K562 (cell line): ENCODE measurements at regions not wholly inside any gene's neighbourhood (a gene's known extent, or its start where the extent isn't known, plus 50 kb on each side); places are given as distances from the start of the nearest gene placed in this dataset.

Experiments used
- ATAC-seq: fragments of 200-7000 bp; cut with Tn5 transposase; 3 replicates; pipeline ENCODE4 v1.9.1; 2020; ENCODE audit warnings: moderate library complexity
- BruUV-seq: library from RNA; stranded (reverse); fragments of 400-500 nt; replicated peaks from 2 replicates; lab custom pipeline; 2021; lab: Mats Ljungman, UMichigan
- CTCF ChIA-PET: fragments of 300-600 bp; formaldehyde crosslinking; extraction: SDS; loops from one replicate; lab custom pipeline; 2021; ENCODE audit warnings: low intra/inter-chr PET ratio; lab: Yijun Ruan, JAX
- POLR2A ChIA-PET: fragments of 300-600, 350-650 bp; sonication (Branson Sonifier 250); formaldehyde crosslinking; extraction: SDS; loops from one replicate; lab custom pipeline; 2021; ENCODE audit warnings: antibody characterized with exemption, inconsistent platforms; lab: Yijun Ruan, JAX
- DNase-seq, 4 experiments: peaks; one replicate each; pipeline versions ENCODE4 v3.0.0 to v3.0.0-alpha.2; 2011 to 2018; ENCODE audit warnings: low spot score in 3 of 4, mixed read lengths in 3 of 4; ENCODE audit errors: extremely low read depth in 1 of 4
- FAIRE-seq: peaks from 2 replicates; lab custom pipeline; 2011; peaks lifted over from hg19 to GRCh38; lab: Jason Lieb, UNC
- H2AFZ ChIP-seq: 2 replicates; pipeline ENCODE4 v1.6.0; 2011; ENCODE audit warnings: low read depth, low read length, control low read depth, inconsistent platforms
- H3K27ac ChIP-seq: fragments of 200-600 bp; 3 replicates; pipeline ENCODE4 v1.8.0; 2011; ENCODE audit warnings: low read depth, mild to moderate bottlenecking, control low read depth, inconsistent platforms, low read length, moderate library complexity, mixed read lengths; ENCODE audit errors: extremely low read depth
- H3K27me3 ChIP-seq, 2 experiments: fragments of 300-600 bp in 1 of 2; 2 replicates in 1 of 2; 3 replicates in 1 of 2; pipeline versions ENCODE4 v1.6.0 to v1.8.0; 2011; ENCODE audit warnings: inconsistent platforms in 2 of 2, low read length in 2 of 2, mild to moderate bottlenecking in 1 of 2, mixed read lengths in 1 of 2, moderate library complexity in 1 of 2; ENCODE audit not compliant: control insufficient read depth in 2 of 2, insufficient read depth in 2 of 2
- H3K36me3 ChIP-seq: fragments of 300-600 bp; 3 replicates; pipeline ENCODE4 v1.8.0; 2011; ENCODE audit warnings: mild to moderate bottlenecking, low read length, inconsistent platforms; ENCODE audit not compliant: control insufficient read depth, insufficient read depth
- H3K4me1 ChIP-seq, 2 experiments: fragments of 200-600 bp in 1 of 2; replicated peaks in 1 of 2; 2 replicates in 1 of 2; 3 replicates in 1 of 2; pipeline versions ENCODE4 v1.5.1 to v1.8.0; 2011; ENCODE audit warnings: inconsistent platforms in 2 of 2, low read length in 2 of 2, mild to moderate bottlenecking in 1 of 2, mixed read lengths in 1 of 2, moderate library complexity in 1 of 2; ENCODE audit not compliant: control insufficient read depth in 2 of 2, insufficient read depth in 2 of 2
- H3K4me2 ChIP-seq: 2 replicates; pipeline ENCODE4 v1.6.1; 2011; ENCODE audit warnings: low read length, control low read depth, inconsistent platforms, mixed read lengths; ENCODE audit not compliant: insufficient read depth
- H3K4me3 ChIP-seq: fragments of 200-600 bp; sonication (generic), shearing (Covaris generic); 2 replicates; pipeline ENCODE4 v1.5.1; 2016; ENCODE audit warnings: control low read depth, inconsistent platforms
- H3K79me2 ChIP-seq: fragments of 200-600 bp; 3 replicates; pipeline ENCODE4 v1.8.0; 2011; ENCODE audit warnings: low read length, inconsistent platforms; ENCODE audit not compliant: control insufficient read depth, insufficient read depth
- H3K9ac ChIP-seq, 2 experiments: 2 replicates each; pipeline versions ENCODE4 v1.6.0 to v1.6.1; 2011; ENCODE audit warnings: low read depth in 2 of 2, low read length in 2 of 2, control low read depth in 1 of 2, inconsistent platforms in 1 of 2, mild to moderate bottlenecking in 1 of 2, mixed read lengths in 1 of 2; ENCODE audit not compliant: insufficient read depth in 1 of 2
- H3K9me1 ChIP-seq: one replicate; pipeline ENCODE4 v1.6.0; 2011; ENCODE audit warnings: inconsistent platforms, mild to moderate bottlenecking, low read length, moderate library complexity; ENCODE audit not compliant: control insufficient read depth, insufficient read depth
- H3K9me3 ChIP-seq: replicated peaks from 2 replicates; pipeline ENCODE4 v1.5.1; 2011; ENCODE audit warnings: low read depth, low read length, inconsistent platforms; ENCODE audit not compliant: control insufficient read depth, insufficient read depth
- H4K20me1 ChIP-seq: replicated peaks from 2 replicates; pipeline ENCODE4 v1.6.1; 2011; ENCODE audit warnings: low read length, inconsistent platforms, mixed read lengths; ENCODE audit not compliant: control insufficient read depth, insufficient read depth
- CEBPZ ChIP-seq: fragments of 150-350 bp; IDR thresholded peaks from 2 replicates; pipeline ENCODE4 v1.6.1; 2014; ENCODE audit warnings: low read depth, mild to moderate bottlenecking, low read length, borderline replicate concordance
- CHD7 ChIP-seq: fragments of 200-600 bp; sonication (generic); IDR thresholded peaks from one replicate; pipeline ENCODE4 v1.6.1; 2012; ENCODE audit warnings: mild to moderate bottlenecking, low read depth, low read length, inconsistent platforms
- CREB1 ChIP-seq, 2 experiments: sonication (generic) in 1 of 2; formaldehyde crosslinking in 1 of 2; IDR thresholded peaks; 2 replicates each; pipeline versions ENCODE4 v1.6.1 to v1.8.0; 2012 to 2022; ENCODE audit warnings: inconsistent platforms in 1 of 2, mild to moderate bottlenecking in 1 of 2, missing genetic modification reagents in 1 of 2, moderate library complexity in 1 of 2
- RBBP5 ChIP-seq: fragments of 200-600 bp; sonication (generic); IDR thresholded peaks from 2 replicates; pipeline ENCODE4 v1.6.1; 2012; ENCODE audit warnings: borderline replicate concordance, mild to moderate bottlenecking, low read length, control low read depth, inconsistent platforms; ENCODE audit not compliant: insufficient read depth, poor library complexity, severe bottlenecking
- RBM25 ChIP-seq: fragments of 200-400 bp; formaldehyde crosslinking; IDR thresholded peaks from 2 replicates; pipeline ENCODE4 v1.6.1; 2018; ENCODE audit warnings: low read length, low read depth, moderate library complexity; ENCODE audit not compliant: severe bottlenecking
- RBM34 ChIP-seq: fragments of 200-400 bp; formaldehyde crosslinking; IDR thresholded peaks from 2 replicates; pipeline ENCODE4 v1.6.1; 2018; ENCODE audit warnings: low read length, borderline replicate concordance; ENCODE audit not compliant: insufficient read depth
- ZBED1 ChIP-seq: IDR thresholded peaks from 2 replicates; pipeline ENCODE4 v1.6.1; 2014
- ZNF316 ChIP-seq: fragments of 450-650 bp; IDR thresholded peaks from 2 replicates; pipeline ENCODE4 v1.6.1; 2016
- WGBS: fragments of 100-300 bp; shearing (Covaris generic); methylation state at CpG from one replicate; pipeline ENCODE4 v1.1.6; 2016; ENCODE audit warnings: low coverage, mixed read lengths; ENCODE audit not compliant: insufficient coverage; ENCODE audit errors: missing lambda C conversion rate; 5-methylcytosine and 5-hydroxymethylcytosine counted together
- in situ Hi-C: fragments of 300-500 bp; cut with MboI; formaldehyde crosslinking; loops from 4 replicates; pipeline ENCODE4 v1.15.0; 2018; ENCODE audit warnings: inconsistent platforms, mixed read lengths
- intact Hi-C: fragments of 100-400 bp; cut with micrococcal nuclease; formaldehyde crosslinking; loops from 2 replicates; pipeline ENCODE4 v1.14.2; 2022

- Histone ChIP-seq H3K79me2 (no peaks in the 10 kb centered on the region), H3K27ac (no peak overlapping the region), H3K4me2 (no peak overlapping the region), H2AFZ (no peak overlapping the region), H3K9me3 (no peaks in the 10 kb centered on the region; the same call in 1 of the 2 replicates), H3K9ac (no peak overlapping the region), H3K4me3 (no peak overlapping the region), H3K9me1 (no peaks in the 10 kb centered on the region), H3K36me3 (no peaks in the 10 kb centered on the region), H4K20me1 (no peaks in the 10 kb centered on the region), H3K27me3 (no peaks in the 10 kb centered on the region), H3K4me1 (no peaks in the 10 kb centered on the region)
- in situ Hi-C loops (no loop called here), intact Hi-C loops (no loop called here)
- no peak for FAIRE-seq
- no peak for ATAC-seq
- no peak for DNase-seq
- no TSS peak for BruUV-seq
- 32% methylated on average over 4 of the region's 4 CpGs for WGBS
- ChIA-PET POLR2A (interaction anchor here (1.1 kb wide), 1 partner anchor 200 kb away, joined by 3 read pairs; no protein-coding TSS in a partner anchor), CTCF (no interaction called here)
- no peak for TF ChIP-seq ZNF316
- TF ChIP-seq CREB1 (IDR thresholded peaks at IDR 0.05) = no peak
- TF ChIP-seq CREB1 (CRISPR knock-in tag; IDR thresholded peaks at IDR 0.05) = no peak
- TF ChIP-seq CEBPZ = no peak
- no peak for TF ChIP-seq RBBP5
- TF ChIP-seq RBM25 = no peak
- no peak for TF ChIP-seq ZBED1
- TF ChIP-seq RBM34 = no peak
- TF ChIP-seq CHD7 = no peak
These were observed 1128.1 kb downstream of the BRINP3 start for GRCh38 chr1:189349607-189350006.
